ENCODE measurements at regions not wholly inside any gene's neighbourhood (a gene's known extent, or its start where the extent isn't known, plus 50 kb on each side); places are given as distances from the start of the nearest gene placed in this dataset.
"Not testable (repeated sequence)": the region's sequence is repeated elsewhere in the genome, so short reads cannot be mapped to it uniquely, and the experiment has no call there.

- no peak for DNase-seq (ENCODE audit: low spot score)
Observed at GRCh38 chr2:66103581-66103980, 331.3 kb upstream of the MEIS1 start.

- no peak for DNase-seq (ENCODE audit: low spot score)
Observed at GRCh38 chr2:66101206-66101605, 333.7 kb upstream of the MEIS1 start.

- no peak for DNase-seq (ENCODE audit: low spot score)
Observed at GRCh38 chr2:66095820-66096345, 339.0 kb upstream of the MEIS1 start.

- not testable (repeated sequence) for DNase-seq (ENCODE audit: low spot score)
Observed at GRCh38 chr2:66094689-66095088, 340.2 kb upstream of the MEIS1 start.

- DNase-seq (ENCODE audit: low spot score): no peak
Observed at GRCh38 chr2:66093371-66093770, 341.6 kb upstream of the MEIS1 start.

- no peak for DNase-seq (ENCODE audit: low spot score)
Observed at GRCh38 chr2:66084948-66085590, 349.9 kb upstream of the MEIS1 start.

- no peak for DNase-seq (ENCODE audit: low spot score)
Observed at GRCh38 chr2:66082581-66082980, 352.3 kb upstream of the MEIS1 start.

- DNase-seq (ENCODE audit: low spot score): no peak
Observed at GRCh38 chr2:66080127-66080526, 354.8 kb upstream of the MEIS1 start.

GRCh38 chr2:66073172-66073571, 361.8 kb upstream of the MEIS1 start:
- DNase-seq (ENCODE audit: low spot score): no peak

- DNase-seq (ENCODE audit: low spot score): no peak
Observed at GRCh38 chr2:66070721-66071602, 364.0 kb upstream of the MEIS1 start.

GRCh38 chr2:66069937-66070720, 364.8 kb upstream of the MEIS1 start:
- DNase-seq (ENCODE audit: low spot score): no peak

- DNase-seq (ENCODE audit: low spot score): no peak
Observed at GRCh38 chr2:66066032-66066431, 368.9 kb upstream of the MEIS1 start.

GRCh38 chr2:66059332-66059731, 375.6 kb upstream of the MEIS1 start:
- no peak for DNase-seq (ENCODE audit: low spot score)

- no peak for DNase-seq (ENCODE audit: low spot score)
Observed at GRCh38 chr2:66058675-66059074, 376.2 kb upstream of the MEIS1 start.

GRCh38 chr2:66057844-66058243, 377.1 kb upstream of the MEIS1 start:
- no peak for DNase-seq (ENCODE audit: low spot score)

GRCh38 chr2:66050392-66050791, 384.5 kb upstream of the MEIS1 start:
- DNase-seq (ENCODE audit: low spot score): no peak

- DNase-seq (ENCODE audit: low spot score): no peak
Observed at GRCh38 chr2:66048667-66049066, 386.3 kb upstream of the MEIS1 start.

- no peak for DNase-seq (ENCODE audit: low spot score)
Observed at GRCh38 chr2:66041902-66042657, 392.8 kb upstream of the MEIS1 start.

GRCh38 chr2:66036948-66037347, 398.0 kb upstream of the MEIS1 start:
- DNase-seq (ENCODE audit: low spot score): no peak

GRCh38 chr2:66034467-66034866, 400.5 kb upstream of the MEIS1 start:
- DNase-seq (ENCODE audit: low spot score): no peak

- no peak for DNase-seq (ENCODE audit: low spot score)
Observed at GRCh38 chr2:66032226-66032775, 402.6 kb upstream of the MEIS1 start.
